ENCODE measurements at regions not wholly inside any gene's neighbourhood (a gene's known extent, or its start where the extent isn't known, plus 50 kb on each side); places are given as distances from the start of the nearest gene placed in this dataset.
"Not testable (repeated sequence)": the region's sequence is repeated elsewhere in the genome, so short reads cannot be mapped to it uniquely, and the experiment has no call there.

DNA sequence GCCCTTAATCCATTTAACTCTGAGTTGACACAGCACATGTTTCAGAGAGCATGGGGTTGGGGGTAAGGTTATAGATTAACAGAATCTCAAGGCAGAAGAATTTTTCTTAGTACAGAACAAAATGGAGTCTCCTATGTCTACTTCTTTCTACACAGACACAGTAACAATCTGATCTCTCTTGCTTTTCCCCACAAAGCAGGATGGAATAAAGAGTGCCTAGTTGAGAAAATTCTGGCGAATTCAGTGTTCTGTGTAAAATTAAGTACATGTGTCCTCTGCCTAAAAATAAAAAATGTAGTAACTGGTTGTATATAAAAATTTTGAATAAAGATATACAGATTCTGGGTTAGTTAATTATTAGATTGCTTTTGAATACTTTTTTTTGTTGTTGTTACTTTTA, 290.0 kb downstream of the ALDH8A1 start:
- H3K27me3 ChIP-seq (ENCODE audit: insufficient read depth, low read length); H3K4me3 ChIP-seq (ENCODE audit: low read depth, low read length); H2BK12ac ChIP-seq (ENCODE audit: low read length); H3K9ac ChIP-seq (ENCODE audit: low read length); H3K14ac ChIP-seq (ENCODE audit: low read length); H2AK5ac ChIP-seq (ENCODE audit: low read length); H2BK120ac ChIP-seq (ENCODE audit: insufficient read depth, low read length, poor library complexity); H3K9me3 ChIP-seq (ENCODE audit: insufficient read depth, low read depth, low read length); H4K12ac ChIP-seq (ENCODE audit: low read depth, low read length); H4K8ac ChIP-seq (ENCODE audit: low read depth, low read length); H3K79me1 ChIP-seq (ENCODE audit: low read length); H3K23ac ChIP-seq (ENCODE audit: low read length); H3K4ac ChIP-seq (ENCODE audit: low read depth, low read length); H3K79me2 ChIP-seq (ENCODE audit: control insufficient read depth, insufficient read depth, low read length, poor library complexity); H3K4me2 ChIP-seq (ENCODE audit: low read length); H3K4me1 ChIP-seq (ENCODE audit: control insufficient read depth in 1 of 2, insufficient read depth in 2 of 2, low read length in 2 of 2); H3K36me3 ChIP-seq (ENCODE audit: control insufficient read depth in 1 of 2, insufficient read depth in 2 of 2, low read length in 2 of 2); H3K18ac ChIP-seq (ENCODE audit: low read length); H2BK5ac ChIP-seq (ENCODE audit: low read depth, low read length, poor library complexity); H3K27ac ChIP-seq (ENCODE audit: low read depth, low read length); DNase-seq; H4K91ac ChIP-seq (ENCODE audit: low read depth, low read length); H2AFZ ChIP-seq (ENCODE audit: insufficient read depth, low read length, poor library complexity): not testable (repeated sequence)
- WGBS (ENCODE audit: extremely low coverage, insufficient coverage, insufficient read length): no CpG with 5 or more reads among the region's 1 CpG

DNA sequence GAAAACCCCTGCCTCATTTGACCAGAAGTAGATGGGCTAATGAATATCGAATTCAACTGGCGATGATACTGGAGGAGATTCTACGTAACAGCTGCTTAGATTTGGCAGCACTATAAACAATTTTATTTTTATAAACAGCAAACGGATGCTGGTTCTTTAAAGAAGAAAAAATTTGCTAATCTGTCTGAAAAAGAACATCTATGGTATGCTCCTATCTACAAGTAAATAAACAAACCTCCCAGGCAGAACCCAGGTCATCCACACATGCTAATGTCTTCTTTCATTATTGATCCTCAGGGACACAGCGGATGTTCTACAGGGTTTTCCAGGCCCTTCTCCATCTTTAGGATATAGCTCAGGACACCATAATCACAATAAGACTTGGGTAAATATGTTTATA, 291.3 kb downstream of the ALDH8A1 start:
- no peak overlapping the region for H2BK5ac ChIP-seq (ENCODE audit: low read depth, low read length, poor library complexity)
- no peak overlapping the region for H3K18ac ChIP-seq (ENCODE audit: low read length)
- no peak overlapping the region for H3K27ac ChIP-seq (ENCODE audit: low read depth, low read length)
- H2AK5ac ChIP-seq (ENCODE audit: low read length): no peak overlapping the region
- no peaks in the 10 kb centered on the region for H3K27me3 ChIP-seq (ENCODE audit: insufficient read depth, low read length)
- no peak overlapping the region for H3K9ac ChIP-seq (ENCODE audit: low read length)
- no peaks in the 10 kb centered on the region for H3K9me3 ChIP-seq (ENCODE audit: insufficient read depth, low read depth, low read length)
- no peaks in the 10 kb centered on the region for H3K4me1 ChIP-seq (ENCODE audit: control insufficient read depth in 1 of 2, insufficient read depth in 2 of 2, low read length in 2 of 2)
- no peak overlapping the region for H2BK12ac ChIP-seq (ENCODE audit: low read length)
- no peak overlapping the region for H4K8ac ChIP-seq (ENCODE audit: low read depth, low read length)
- H2BK120ac ChIP-seq (ENCODE audit: insufficient read depth, low read length, poor library complexity): no peak overlapping the region
- H3K4me3 ChIP-seq (ENCODE audit: low read depth, low read length): no peak overlapping the region
- H3K79me2 ChIP-seq (ENCODE audit: control insufficient read depth, insufficient read depth, low read length, poor library complexity): no peaks in the 10 kb centered on the region
- H3K14ac ChIP-seq (ENCODE audit: low read length): no peak overlapping the region
- H4K12ac ChIP-seq (ENCODE audit: low read depth, low read length): no peak overlapping the region
- WGBS (ENCODE audit: extremely low coverage, insufficient coverage, insufficient read length): no CpG with 5 or more reads among the region's 5 CpGs
- H3K4me2 ChIP-seq (ENCODE audit: low read length): no peak overlapping the region
- H3K36me3 ChIP-seq (ENCODE audit: control insufficient read depth in 1 of 2, insufficient read depth in 2 of 2, low read length in 2 of 2): no peaks in the 10 kb centered on the region
- H2AFZ ChIP-seq (ENCODE audit: insufficient read depth, low read length, poor library complexity): no peak overlapping the region
- H3K79me1 ChIP-seq (ENCODE audit: low read length): no peaks in the 10 kb centered on the region
- no peak overlapping the region for H3K4ac ChIP-seq (ENCODE audit: low read depth, low read length)
- no peak overlapping the region for H3K23ac ChIP-seq (ENCODE audit: low read length)
- DNase-seq: peak in 1 of 2 donors; percentile 46
- no peak overlapping the region for H4K91ac ChIP-seq (ENCODE audit: low read depth, low read length)

DNA sequence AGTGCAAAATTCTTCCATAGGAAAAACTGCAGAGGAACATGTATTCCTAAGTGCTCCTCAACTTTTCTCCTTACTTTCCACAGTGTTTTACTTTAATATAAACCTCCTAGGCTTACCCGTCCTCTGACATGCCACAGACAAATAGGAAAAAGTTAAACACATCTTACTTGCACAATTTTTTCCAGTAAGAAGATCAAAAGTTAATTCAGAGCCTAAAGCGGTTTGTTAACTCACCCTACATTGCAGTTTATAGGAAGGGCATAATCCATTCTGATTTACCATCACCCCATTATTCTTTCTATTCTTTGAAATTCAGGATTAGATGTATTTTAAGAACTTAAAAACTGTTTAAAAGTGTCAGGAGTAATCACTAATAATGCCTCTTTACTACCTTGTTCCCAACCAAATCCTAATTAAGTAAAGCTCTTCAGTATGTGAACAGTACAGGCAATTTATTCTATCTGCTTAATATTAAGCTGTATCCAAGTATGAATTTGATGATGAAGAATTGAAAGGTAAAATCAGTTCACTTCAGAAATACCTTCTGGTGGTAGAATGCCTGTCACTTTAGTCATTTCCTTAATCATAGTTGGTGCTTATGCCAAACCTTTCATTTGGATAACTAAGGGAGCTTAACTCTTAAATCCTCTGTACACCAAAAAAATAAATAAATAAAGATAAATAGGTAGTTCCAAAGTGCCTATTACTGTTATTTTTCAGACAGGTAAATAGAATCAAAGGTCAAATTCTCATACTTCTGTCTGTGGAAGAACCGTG, 292.0 kb downstream of the ALDH8A1 start:
- Histone ChIP-seq H3K4ac (ENCODE audit: low read depth, low read length) (no peak overlapping the region), H3K4me1 (ENCODE audit: control insufficient read depth in 1 of 2, insufficient read depth in 2 of 2, low read length in 2 of 2) (no peaks in the 10 kb centered on the region), H3K79me2 (ENCODE audit: control insufficient read depth, insufficient read depth, low read length, poor library complexity) (no peaks in the 10 kb centered on the region), H4K8ac (ENCODE audit: low read depth, low read length) (no peak overlapping the region), H3K9me3 (ENCODE audit: insufficient read depth, low read depth, low read length) (no peaks in the 10 kb centered on the region), H4K12ac (ENCODE audit: low read depth, low read length) (no peak overlapping the region), H2BK120ac (ENCODE audit: insufficient read depth, low read length, poor library complexity) (no peak overlapping the region), H2BK12ac (ENCODE audit: low read length) (no peak overlapping the region), H3K9ac (ENCODE audit: low read length) (no peak overlapping the region), H3K4me2 (ENCODE audit: low read length) (no peak overlapping the region), H2AFZ (ENCODE audit: insufficient read depth, low read length, poor library complexity) (no peak overlapping the region), H3K23ac (ENCODE audit: low read length) (no peak overlapping the region), H2AK5ac (ENCODE audit: low read length) (no peak overlapping the region), H3K4me3 (ENCODE audit: low read depth, low read length) (no peak overlapping the region), H3K27ac (ENCODE audit: low read depth, low read length) (no peak overlapping the region), H4K91ac (ENCODE audit: low read depth, low read length) (no peak overlapping the region), H3K79me1 (ENCODE audit: low read length) (no peaks in the 10 kb centered on the region), H3K36me3 (ENCODE audit: control insufficient read depth in 1 of 2, insufficient read depth in 2 of 2, low read length in 2 of 2) (no peaks in the 10 kb centered on the region), H2BK5ac (ENCODE audit: low read depth, low read length, poor library complexity) (no peak overlapping the region), H3K14ac (ENCODE audit: low read length) (no peak overlapping the region), H3K27me3 (ENCODE audit: insufficient read depth, low read length) (no peaks in the 10 kb centered on the region), H3K18ac (ENCODE audit: low read length) (no peak overlapping the region)
- WGBS (ENCODE audit: extremely low coverage, insufficient coverage, insufficient read length): no CpG with 5 or more reads among the region's 3 CpGs
- peak in 1 of 2 donors; percentile 13 for DNase-seq

DNA sequence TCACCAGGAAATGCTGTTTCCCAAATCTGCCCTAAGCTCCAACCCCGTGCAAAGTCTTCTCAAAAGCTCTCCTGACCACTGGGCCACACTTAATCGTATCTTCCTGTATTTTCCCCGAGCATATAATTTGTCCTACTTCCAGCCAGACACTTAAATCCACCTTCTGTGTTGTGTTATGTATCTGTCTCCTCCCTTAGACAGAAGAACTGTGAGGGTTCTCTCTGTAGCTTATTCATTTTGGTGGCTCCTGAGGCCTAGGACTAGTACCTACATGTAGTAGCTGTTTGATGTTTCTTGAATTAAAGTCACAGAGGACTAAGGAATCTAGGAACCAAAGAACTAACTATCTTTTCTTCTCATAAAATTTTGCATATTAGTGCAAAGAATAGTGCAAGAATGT, 292.6 kb downstream of the ALDH8A1 start:
- H3K79me2 ChIP-seq (ENCODE audit: control insufficient read depth, insufficient read depth, low read length, poor library complexity): no peaks in the 10 kb centered on the region
- no peak overlapping the region for H3K23ac ChIP-seq (ENCODE audit: low read length)
- H2BK5ac ChIP-seq (ENCODE audit: low read depth, low read length, poor library complexity): no peak overlapping the region
- no peaks in the 10 kb centered on the region for H3K9me3 ChIP-seq (ENCODE audit: insufficient read depth, low read depth, low read length)
- no peak overlapping the region for H3K9ac ChIP-seq (ENCODE audit: low read length)
- H2BK12ac ChIP-seq (ENCODE audit: low read length): no peak overlapping the region
- no peak overlapping the region for H2AK5ac ChIP-seq (ENCODE audit: low read length)
- no peak overlapping the region for H3K4ac ChIP-seq (ENCODE audit: low read depth, low read length)
- H3K4me3 ChIP-seq (ENCODE audit: low read depth, low read length): no peak overlapping the region
- WGBS (ENCODE audit: extremely low coverage, insufficient coverage, insufficient read length): no CpG with 5 or more reads among the region's 3 CpGs
- H3K4me1 ChIP-seq (ENCODE audit: control insufficient read depth in 1 of 2, insufficient read depth in 2 of 2, low read length in 2 of 2): no peaks in the 10 kb centered on the region
- H3K27ac ChIP-seq (ENCODE audit: low read depth, low read length): no peak overlapping the region
- H3K79me1 ChIP-seq (ENCODE audit: low read length): no peaks in the 10 kb centered on the region
- no peak overlapping the region for H2BK120ac ChIP-seq (ENCODE audit: insufficient read depth, low read length, poor library complexity)
- H3K27me3 ChIP-seq (ENCODE audit: insufficient read depth, low read length): no peaks in the 10 kb centered on the region
- H3K18ac ChIP-seq (ENCODE audit: low read length): no peak overlapping the region
- no peak overlapping the region for H2AFZ ChIP-seq (ENCODE audit: insufficient read depth, low read length, poor library complexity)
- no peak overlapping the region for H4K91ac ChIP-seq (ENCODE audit: low read depth, low read length)
- no peak overlapping the region for H4K12ac ChIP-seq (ENCODE audit: low read depth, low read length)
- H3K4me2 ChIP-seq (ENCODE audit: low read length): no peak overlapping the region
- DNase-seq: no peak
- H4K8ac ChIP-seq (ENCODE audit: low read depth, low read length): no peak overlapping the region
- no peak overlapping the region for H3K14ac ChIP-seq (ENCODE audit: low read length)
- no peaks in the 10 kb centered on the region for H3K36me3 ChIP-seq (ENCODE audit: control insufficient read depth in 1 of 2, insufficient read depth in 2 of 2, low read length in 2 of 2)
